ENCODE measurements at regions not wholly inside any gene's neighbourhood (a gene's known extent, or its start where the extent isn't known, plus 50 kb on each side); places are given as distances from the start of the nearest gene placed in this dataset.

DNA sequence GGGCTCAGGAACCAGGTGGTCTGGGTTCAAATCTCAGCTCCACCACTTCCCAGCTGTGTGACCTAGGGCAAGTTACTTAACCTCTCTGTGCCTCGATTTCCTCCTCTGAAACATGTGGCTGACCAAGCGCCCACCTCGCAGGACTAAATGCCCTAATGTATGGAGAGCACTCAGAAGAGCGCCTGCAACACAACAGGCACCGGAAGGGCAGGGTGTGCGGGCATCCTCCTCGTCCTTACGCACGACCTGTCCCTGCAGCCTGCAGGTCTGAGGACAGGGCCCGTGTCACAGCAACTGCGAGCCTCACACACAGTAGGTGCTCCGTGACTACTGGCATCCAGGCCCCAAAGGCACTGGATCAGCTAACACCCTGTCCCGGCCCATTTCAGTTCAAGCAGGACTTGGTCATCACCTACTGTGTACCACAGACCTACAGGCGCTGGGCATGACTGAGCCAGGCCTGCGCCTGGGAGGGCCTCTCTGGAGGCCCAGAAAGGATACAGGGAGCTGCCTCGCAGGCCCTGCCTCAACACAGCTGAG, 131.5 kb downstream of the NCOR2 start:
- H3K9me2 ChIP-seq (ENCODE audit: insufficient read depth, low read length): no peaks in the 10 kb centered on the region
- DNase-seq (ENCODE audit: low spot score): no peak
- H3K9me3 ChIP-seq (ENCODE audit: low read length): no peaks in the 10 kb centered on the region
- no peak overlapping the region for H3K4me2 ChIP-seq (ENCODE audit: low read length)
- no peaks in the 10 kb centered on the region for H4K20me1 ChIP-seq (ENCODE audit: insufficient read depth, low read length)
- no peak overlapping the region for H2AFZ ChIP-seq (ENCODE audit: low read length)
- ChIA-PET CTCF (ENCODE audit: unreplicated experiment) (no interaction called here), POLR2A (no interaction called here)
- H3K79me2 ChIP-seq (ENCODE audit: insufficient read depth, low read depth, low read length): no peaks in the 10 kb centered on the region
- no peak overlapping the region for H3K27ac ChIP-seq (ENCODE audit: low read depth, low read length, poor library complexity, severe bottlenecking)
- H3K4me3 ChIP-seq (ENCODE audit: low read depth, low read length, poor library complexity, severe bottlenecking): no peak overlapping the region
- H3K36me3 ChIP-seq (ENCODE audit: insufficient read depth, low read length): peaks cover 4% of the 10 kb centered on the region
- no peak for TF ChIP-seq EZH2phosphoT487 (IDR thresholded peaks at IDR 0.05; ENCODE audit: borderline replicate concordance, low read depth, low read length)
- TF ChIP-seq CTCF (conservative IDR thresholded peaks at IDR 0.05; ENCODE audit: low read length): no peak
- no peaks in the 10 kb centered on the region for H3K4me1 ChIP-seq (ENCODE audit: insufficient read depth, low read length, poor library complexity, severe bottlenecking)
- BruUV-seq (replicated peaks): no TSS peak
- intact Hi-C loops (cut with micrococcal nuclease; ENCODE audit: unreplicated experiment): no loop called here

DNA sequence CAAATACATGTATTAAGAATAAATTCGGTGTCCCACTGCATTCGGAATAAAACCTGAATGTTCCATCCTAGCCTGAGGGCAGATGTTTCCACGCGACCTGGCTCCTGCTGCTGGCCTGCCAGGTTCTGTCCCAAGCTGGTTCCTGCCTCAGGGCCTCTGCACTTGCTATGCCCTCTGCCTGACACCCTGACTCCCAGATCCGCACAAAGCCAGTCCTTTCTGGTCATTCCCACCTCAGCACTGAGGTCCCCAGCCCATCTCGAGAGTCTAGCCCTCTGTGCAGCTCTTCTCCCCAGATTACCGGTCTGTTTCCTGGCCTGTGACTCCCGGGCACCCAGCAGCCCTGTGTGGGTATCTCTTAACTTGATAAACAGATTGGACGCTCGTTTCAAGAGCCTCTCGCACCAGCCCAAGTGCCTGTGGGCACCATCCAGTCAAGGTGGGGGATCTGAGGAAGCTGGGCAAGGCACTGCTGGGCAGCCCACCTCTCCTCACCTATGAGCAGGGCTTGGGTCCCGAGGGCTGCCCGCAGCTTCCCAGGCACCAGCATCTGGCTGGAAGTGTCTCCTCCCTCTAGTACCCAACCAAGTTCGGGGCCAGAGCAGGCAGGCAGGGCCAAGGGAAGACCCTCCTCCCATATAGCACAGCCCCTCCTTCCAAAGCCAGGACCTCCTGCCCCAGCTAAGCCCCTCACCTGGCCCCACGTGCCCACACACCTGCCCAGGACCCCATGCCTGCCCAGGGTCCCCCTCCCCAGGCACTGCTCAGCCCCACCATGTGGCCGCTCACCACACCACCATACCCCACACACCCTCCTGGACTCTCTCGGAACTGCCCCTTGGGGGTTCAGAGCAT, 132.2 kb downstream of the NCOR2 start:
- Histone ChIP-seq H2AFZ (ENCODE audit: low read length) (no peak overlapping the region), H3K4me3 (ENCODE audit: low read depth, low read length, poor library complexity, severe bottlenecking) (no peak overlapping the region), H3K9me3 (ENCODE audit: low read length) (no peaks in the 10 kb centered on the region), H3K4me1 (ENCODE audit: insufficient read depth, low read length, poor library complexity, severe bottlenecking) (no peaks in the 10 kb centered on the region), H3K79me2 (ENCODE audit: insufficient read depth, low read depth, low read length) (no peaks in the 10 kb centered on the region), H3K4me2 (ENCODE audit: low read length) (no peak overlapping the region), H3K9me2 (ENCODE audit: insufficient read depth, low read length) (no peaks in the 10 kb centered on the region), H4K20me1 (ENCODE audit: insufficient read depth, low read length) (no peaks in the 10 kb centered on the region), H3K36me3 (ENCODE audit: insufficient read depth, low read length) (peaks cover 11% of the 10 kb centered on the region), H3K27ac (ENCODE audit: low read depth, low read length, poor library complexity, severe bottlenecking) (no peak overlapping the region)
- POLR2A ChIA-PET: no interaction called here
- TF ChIP-seq EZH2phosphoT487 (IDR thresholded peaks at IDR 0.05; ENCODE audit: borderline replicate concordance, low read depth, low read length): no peak
- no peak for TF ChIP-seq CTCF (conservative IDR thresholded peaks at IDR 0.05; ENCODE audit: low read length)
- no peak for DNase-seq (ENCODE audit: low spot score)
- BruUV-seq (replicated peaks): no TSS peak
- intact Hi-C loops (cut with micrococcal nuclease; ENCODE audit: unreplicated experiment): no loop called here
- CTCF ChIA-PET (ENCODE audit: unreplicated experiment): no interaction called here

DNA sequence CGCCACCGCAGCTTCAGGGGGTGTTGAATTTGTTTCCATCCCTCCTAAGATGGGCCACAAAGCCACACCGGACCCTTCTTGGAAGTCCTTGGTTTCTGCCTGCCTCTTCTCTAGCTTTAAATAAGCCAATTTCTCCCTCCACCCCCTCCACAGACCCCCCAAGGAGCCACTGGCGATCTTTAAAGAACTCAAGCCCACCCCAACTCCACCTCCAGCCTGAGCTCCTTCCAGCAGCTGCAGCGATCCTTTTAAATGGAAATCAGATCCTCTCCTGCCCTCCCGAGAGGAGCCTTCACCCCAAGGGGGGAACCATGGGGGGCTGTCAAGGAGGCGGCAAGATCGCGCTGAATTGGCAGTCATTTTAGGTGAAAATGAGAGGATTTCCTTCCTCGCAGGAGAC, 133.1 kb downstream of the NCOR2 start:
- H2AFZ ChIP-seq (ENCODE audit: low read length): no peak overlapping the region
- TF ChIP-seq CTCF (conservative IDR thresholded peaks at IDR 0.05; ENCODE audit: low read length): no peak
- TF ChIP-seq EZH2phosphoT487 (IDR thresholded peaks at IDR 0.05; ENCODE audit: borderline replicate concordance, low read depth, low read length): no peak
- no peaks in the 10 kb centered on the region for H3K9me3 ChIP-seq (ENCODE audit: low read length)
- H3K27ac ChIP-seq (ENCODE audit: low read depth, low read length, poor library complexity, severe bottlenecking): no peak overlapping the region
- peaks cover 15% of the 10 kb centered on the region for H3K36me3 ChIP-seq (ENCODE audit: insufficient read depth, low read length)
- no peak for DNase-seq (ENCODE audit: low spot score)
- BruUV-seq (replicated peaks): no TSS peak
- no peaks in the 10 kb centered on the region for H4K20me1 ChIP-seq (ENCODE audit: insufficient read depth, low read length)
- no peak overlapping the region for H3K4me2 ChIP-seq (ENCODE audit: low read length)
- no peaks in the 10 kb centered on the region for H3K4me1 ChIP-seq (ENCODE audit: insufficient read depth, low read length, poor library complexity, severe bottlenecking)
- ChIA-PET POLR2A (no interaction called here), CTCF (ENCODE audit: unreplicated experiment) (no interaction called here)
- no peaks in the 10 kb centered on the region for H3K79me2 ChIP-seq (ENCODE audit: insufficient read depth, low read depth, low read length)
- H3K4me3 ChIP-seq (ENCODE audit: low read depth, low read length, poor library complexity, severe bottlenecking): no peak overlapping the region
- H3K9me2 ChIP-seq (ENCODE audit: insufficient read depth, low read length): no peaks in the 10 kb centered on the region
- intact Hi-C loops (cut with micrococcal nuclease; ENCODE audit: unreplicated experiment): no loop called here

All from OCI-LY7 (cell line).